ENCODE measurements at regions not wholly inside any gene's neighbourhood (a gene's known extent, or its start where the extent isn't known, plus 50 kb on each side); places are given as distances from the start of the nearest gene placed in this dataset.

GRCh38 chr14:30143627-30144026, 216.0 kb upstream of the PRKD1 start:
- peak; percentile 52 for DNase-seq (ENCODE audit: low read depth)
- TF ChIP-seq CTCF (conservative IDR thresholded peaks at IDR 0.05; ENCODE audit: low read depth, low read length) = no peak
- no peak overlapping the region for H3K4me3 ChIP-seq (ENCODE audit: low read depth, low read length)

- TF ChIP-seq CTCF (conservative IDR thresholded peaks at IDR 0.05; ENCODE audit: low read depth, low read length) = no peak
- no peak for DNase-seq (ENCODE audit: low read depth)
- no peak overlapping the region for H3K4me3 ChIP-seq (ENCODE audit: low read depth, low read length)
These were observed 226.1 kb upstream of the PRKD1 start for GRCh38 chr14:30153717-30154116.

- H3K4me3 ChIP-seq (ENCODE audit: low read depth, low read length) = no peak overlapping the region
- DNase-seq (ENCODE audit: low read depth) = no peak
- TF ChIP-seq CTCF (conservative IDR thresholded peaks at IDR 0.05; ENCODE audit: low read depth, low read length) = no peak
These were observed 228.9 kb upstream of the PRKD1 start for GRCh38 chr14:30156571-30156970.

GRCh38 chr14:30158299-30158698, 230.7 kb upstream of the PRKD1 start:
- no peak for TF ChIP-seq CTCF (conservative IDR thresholded peaks at IDR 0.05; ENCODE audit: low read depth, low read length)
- no peak overlapping the region for H3K4me3 ChIP-seq (ENCODE audit: low read depth, low read length)
- no peak for DNase-seq (ENCODE audit: low read depth)

GRCh38 chr14:30159374-30159773, 231.7 kb upstream of the PRKD1 start:
- H3K4me3 ChIP-seq (ENCODE audit: low read depth, low read length) = no peak overlapping the region

GRCh38 chr14:30160608-30161007, 233.0 kb upstream of the PRKD1 start:
- no peak overlapping the region for H3K4me3 ChIP-seq (ENCODE audit: low read depth, low read length)
- DNase-seq (ENCODE audit: low read depth) = no peak
- no peak for TF ChIP-seq CTCF (conservative IDR thresholded peaks at IDR 0.05; ENCODE audit: low read depth, low read length)

More at GRCh38 chr14:30159374-30159773, 231.7 kb upstream of the PRKD1 start:
- no peak for DNase-seq (ENCODE audit: low read depth)
- TF ChIP-seq CTCF (conservative IDR thresholded peaks at IDR 0.05; ENCODE audit: low read depth, low read length) = no peak

- DNase-seq (ENCODE audit: low read depth) = no peak
- no peak for TF ChIP-seq CTCF (conservative IDR thresholded peaks at IDR 0.05; ENCODE audit: low read depth, low read length)
- no peak overlapping the region for H3K4me3 ChIP-seq (ENCODE audit: low read depth, low read length)
These were observed 234.4 kb upstream of the PRKD1 start for GRCh38 chr14:30162066-30162465.

Data from choroid plexus epithelial cell (primary cell).